Fibroblast of the conjunctiva (primary cell): ENCODE measurements at regions not wholly inside any gene's neighbourhood (a gene's known extent, or its start where the extent isn't known, plus 50 kb on each side); places are given as distances from the start of the nearest gene placed in this dataset.
A peak's percentile ranks its signal among the peaks of the same experiment; 100 is the strongest.

Experiments
- DNase-seq: peaks from one replicate; pipeline ENCODE4 v3.0.0-alpha.2; 2010; ENCODE audit warnings: low read depth

DNA sequence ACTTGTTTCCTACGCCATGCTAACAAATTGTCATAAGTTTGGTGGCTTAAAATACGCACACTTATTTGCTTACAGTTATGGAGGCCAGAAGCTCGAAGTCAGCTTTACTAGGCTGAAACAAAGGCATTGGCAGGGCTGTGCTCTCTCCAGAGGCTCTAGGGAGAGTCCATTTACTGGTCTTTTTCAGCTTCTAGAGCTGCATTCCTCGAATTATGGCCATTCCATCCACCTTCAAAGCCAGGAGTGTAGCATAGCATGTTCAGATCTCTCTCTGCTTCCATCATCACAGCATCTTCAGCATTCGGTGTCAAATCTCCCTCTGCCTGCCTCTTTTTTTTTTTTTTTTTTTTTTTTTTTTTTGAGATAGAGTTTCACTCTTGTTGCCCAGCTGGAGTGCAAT, 670.2 kb downstream of the ACTL7B start:
- DNase-seq, result no peak

DNA sequence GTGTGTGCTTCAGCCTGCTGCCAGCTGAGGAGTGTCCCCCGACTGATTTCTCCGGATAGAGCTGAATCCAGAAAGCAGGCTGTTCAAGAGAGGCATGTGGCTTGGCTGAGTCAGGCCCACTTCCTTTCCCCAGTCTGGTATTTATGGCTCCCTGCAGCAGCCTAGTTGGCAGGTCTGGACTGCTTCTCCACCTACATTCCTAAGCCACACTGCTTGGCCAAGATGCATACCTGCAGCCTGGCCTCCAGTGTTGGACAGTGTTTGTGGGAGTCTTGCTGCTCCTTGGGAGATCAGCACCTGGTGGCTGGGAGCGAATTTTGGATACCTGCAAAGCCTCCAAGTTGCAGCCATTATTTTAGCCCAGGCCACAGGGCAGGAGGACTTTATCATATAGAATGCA, 670.8 kb downstream of the ACTL7B start:
- no peak for DNase-seq

DNA sequence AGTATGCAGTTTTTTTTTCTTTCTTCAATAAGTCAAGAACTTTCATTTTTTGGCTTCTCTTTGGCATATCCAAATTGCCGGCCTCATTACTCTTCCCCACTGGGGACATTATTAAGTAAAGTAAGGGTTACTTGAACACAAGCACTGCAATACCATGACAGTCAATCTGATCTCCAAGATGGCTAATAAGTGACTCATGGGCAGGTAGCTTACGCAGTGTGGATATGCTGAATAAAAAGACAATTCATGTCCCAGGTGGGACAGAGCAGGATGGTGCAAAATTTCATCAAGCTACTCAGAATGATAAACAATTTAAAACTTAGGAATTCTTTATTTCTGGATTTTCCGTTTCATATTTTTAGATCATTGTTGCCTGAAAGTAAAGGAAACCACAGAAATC, 671.8 kb downstream of the ACTL7B start:
- no peak for DNase-seq

DNA sequence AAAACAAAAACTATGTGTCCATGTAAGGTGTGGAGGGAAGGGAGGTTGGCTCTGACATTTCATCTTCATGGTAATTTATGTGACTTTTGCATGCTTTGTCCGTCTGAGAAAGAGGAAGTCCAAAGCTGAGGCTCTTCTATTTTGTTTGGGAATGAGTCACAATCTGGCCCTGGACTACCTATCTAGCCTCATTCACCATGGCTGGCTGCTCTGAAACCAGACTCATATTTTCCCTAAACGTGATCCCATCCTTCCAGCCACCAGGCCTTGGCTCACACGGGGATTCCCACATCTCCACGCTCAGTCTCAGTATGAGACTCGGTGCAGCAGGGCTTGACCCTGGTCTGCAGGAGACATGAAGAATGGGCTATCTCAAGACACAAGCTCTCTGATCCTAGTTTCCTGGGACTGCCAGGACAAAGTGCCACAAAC, 672.8 kb downstream of the ACTL7B start:
- DNase-seq, result no peak

DNA sequence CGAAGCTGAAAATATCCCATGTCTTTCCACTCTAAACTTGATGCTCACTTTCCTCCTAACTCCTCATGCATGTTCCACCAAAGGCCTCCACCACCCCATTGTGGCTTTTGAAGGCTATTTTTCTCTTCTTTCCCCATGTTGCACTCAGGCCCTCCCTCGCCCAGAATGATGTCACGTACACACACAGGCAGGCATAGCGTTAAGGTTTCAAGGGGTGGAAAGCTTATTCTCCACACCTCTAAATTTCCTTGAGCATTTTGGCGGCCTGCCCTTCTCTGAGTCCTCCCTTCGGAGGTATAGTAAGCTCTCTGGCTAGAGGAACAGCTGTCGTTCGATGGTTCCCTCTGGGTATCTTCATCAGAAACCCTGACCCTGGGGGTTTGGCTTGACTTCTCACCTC, 673.5 kb downstream of the ACTL7B start:
- DNase-seq, result no peak

DNA sequence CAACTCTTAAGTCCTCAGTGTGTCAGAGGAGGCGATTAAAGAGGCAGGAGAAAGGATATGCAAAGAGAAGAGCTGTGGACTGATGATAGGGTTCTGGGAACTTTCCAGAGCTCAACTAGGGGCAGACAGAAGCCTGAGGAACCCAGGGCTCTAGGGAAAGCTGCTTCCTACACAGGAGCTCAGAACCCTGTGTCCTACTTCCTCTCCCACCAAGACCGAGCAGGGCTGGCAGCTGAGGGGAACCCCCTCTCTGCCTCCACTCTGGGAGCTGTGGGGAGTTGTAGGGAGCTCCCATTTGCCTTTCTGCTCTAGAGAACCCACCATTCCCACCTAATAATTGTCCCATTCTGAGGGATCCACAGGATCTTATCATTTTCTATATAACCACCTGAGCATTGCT, 674.3 kb downstream of the ACTL7B start:
- DNase-seq, result no peak

DNA sequence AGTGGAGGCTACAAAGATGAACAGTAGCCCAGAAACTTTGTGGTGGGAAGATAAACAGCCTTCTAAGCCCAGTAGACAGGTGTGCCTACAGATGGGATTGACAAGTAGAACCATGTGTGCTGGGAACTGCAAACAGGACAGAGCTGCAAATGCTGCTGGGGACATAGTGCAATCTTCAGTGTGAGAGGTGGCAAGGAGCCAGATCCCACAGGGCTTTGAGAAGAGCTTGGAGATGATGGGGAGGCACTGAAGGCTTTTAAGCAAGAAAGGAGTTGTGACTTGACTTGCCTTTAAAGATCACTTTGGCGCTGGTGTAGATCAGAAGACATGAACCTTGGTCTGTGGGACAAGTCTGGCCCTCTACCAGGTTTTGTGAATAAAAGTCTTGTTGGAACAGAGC, 675.2 kb downstream of the ACTL7B start:
- DNase-seq, result no peak

DNA sequence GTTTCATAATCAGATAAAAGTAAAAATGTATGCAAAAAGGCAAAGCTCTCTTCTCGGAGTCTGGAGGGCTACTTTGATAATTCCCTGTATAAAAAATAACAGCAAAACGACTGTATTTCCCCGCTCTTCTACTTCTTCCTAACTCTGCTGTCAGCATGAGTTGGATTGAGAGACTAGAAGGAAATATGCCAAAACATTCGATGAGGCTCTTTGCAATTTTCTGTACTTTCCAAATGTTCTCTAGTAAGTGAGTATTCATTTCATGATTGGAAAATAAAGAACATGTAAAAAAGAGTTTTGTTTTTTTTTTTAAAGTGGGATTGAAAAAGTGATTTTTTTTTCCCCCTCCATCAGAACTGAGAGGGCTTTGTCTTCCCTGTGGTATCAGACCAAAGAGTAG, 677.5 kb downstream of the ACTL7B start:
- DNase-seq, result no peak

DNA sequence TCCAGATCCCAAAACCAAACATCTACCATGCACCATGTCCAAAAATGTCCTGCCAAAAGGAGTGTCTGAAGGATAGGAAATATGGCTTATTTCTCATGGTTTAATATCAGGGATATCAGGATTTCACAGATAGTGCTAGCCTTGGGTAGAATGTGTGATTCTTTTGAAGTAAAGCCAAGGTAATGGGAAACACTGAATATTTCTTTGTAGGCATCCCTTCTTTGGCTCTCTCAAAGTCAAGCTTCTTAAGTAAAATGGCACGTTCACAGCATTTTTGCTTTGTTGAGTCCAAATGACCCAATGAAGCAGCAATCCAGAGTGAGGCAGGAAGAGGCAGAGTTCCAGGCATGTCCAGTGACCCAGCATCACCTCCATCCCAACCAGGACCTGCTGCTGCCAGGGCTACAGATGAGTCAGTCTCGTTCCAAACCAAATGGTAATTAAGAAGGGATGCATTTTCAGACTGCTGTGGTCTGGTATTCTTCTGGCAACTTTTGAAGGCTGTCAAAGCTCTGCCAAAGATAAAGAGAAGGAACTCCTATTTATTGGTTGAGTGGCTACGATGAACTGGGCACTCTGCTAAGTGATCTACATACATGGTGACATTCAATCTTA, 678.8 kb upstream of the KLF4 start:
- DNase-seq, result peak; percentile 52

DNA sequence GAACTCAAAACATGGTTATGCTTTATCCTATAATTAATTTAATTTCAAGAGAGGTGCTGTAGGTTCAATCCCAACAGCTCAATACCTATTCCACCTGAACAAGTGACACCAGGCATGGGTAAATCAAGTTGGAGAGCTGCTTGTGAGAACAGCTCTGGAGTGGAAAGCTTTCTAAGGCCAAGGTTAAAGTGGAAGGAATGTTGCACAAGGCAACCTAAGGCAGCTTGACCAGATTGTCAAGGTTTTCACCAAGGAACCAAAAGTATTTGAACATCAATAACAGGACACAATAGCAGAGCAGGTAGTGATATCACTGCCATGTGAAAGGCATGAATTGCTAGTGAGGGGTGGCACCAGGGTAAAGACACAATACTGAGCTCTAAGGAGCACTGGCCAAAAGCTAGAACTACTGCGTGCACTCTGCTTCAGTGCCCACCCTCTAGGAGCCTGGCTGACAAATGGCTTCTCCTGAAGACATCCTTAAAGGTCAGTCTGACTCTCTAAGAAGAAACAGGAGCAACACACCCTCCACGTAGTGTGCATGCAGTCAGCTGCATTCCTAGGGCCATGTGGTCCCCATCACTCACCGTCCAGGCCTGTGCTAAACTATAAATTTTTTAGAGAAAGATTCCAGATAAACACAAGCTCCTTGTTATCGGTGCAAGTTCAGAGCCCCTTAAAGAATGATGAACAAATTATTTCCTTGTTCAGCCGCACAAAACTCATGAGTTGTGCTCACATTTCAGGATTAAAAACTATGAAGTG, 677.7 kb upstream of the KLF4 start:
- DNase-seq, result no peak

DNA sequence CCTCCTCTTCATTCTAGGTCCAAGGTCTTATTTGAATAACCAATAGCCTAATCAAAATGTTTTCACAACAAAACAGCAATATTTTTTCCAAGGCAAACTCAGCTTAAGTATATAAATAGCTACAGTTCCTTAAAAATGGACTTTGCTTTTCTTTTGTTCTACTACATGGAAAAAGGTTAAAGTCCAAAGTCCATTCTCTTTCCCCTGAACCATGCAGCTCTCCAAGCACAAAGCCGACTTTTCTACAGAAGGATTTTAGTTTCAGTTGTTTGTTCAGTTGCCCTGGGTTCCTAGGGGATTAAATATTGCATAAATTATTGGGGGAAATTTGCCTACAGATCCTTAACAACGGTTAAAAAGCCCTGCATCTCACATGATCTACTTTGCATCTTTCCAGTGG, 677.0 kb upstream of the KLF4 start:
- no peak for DNase-seq

DNA sequence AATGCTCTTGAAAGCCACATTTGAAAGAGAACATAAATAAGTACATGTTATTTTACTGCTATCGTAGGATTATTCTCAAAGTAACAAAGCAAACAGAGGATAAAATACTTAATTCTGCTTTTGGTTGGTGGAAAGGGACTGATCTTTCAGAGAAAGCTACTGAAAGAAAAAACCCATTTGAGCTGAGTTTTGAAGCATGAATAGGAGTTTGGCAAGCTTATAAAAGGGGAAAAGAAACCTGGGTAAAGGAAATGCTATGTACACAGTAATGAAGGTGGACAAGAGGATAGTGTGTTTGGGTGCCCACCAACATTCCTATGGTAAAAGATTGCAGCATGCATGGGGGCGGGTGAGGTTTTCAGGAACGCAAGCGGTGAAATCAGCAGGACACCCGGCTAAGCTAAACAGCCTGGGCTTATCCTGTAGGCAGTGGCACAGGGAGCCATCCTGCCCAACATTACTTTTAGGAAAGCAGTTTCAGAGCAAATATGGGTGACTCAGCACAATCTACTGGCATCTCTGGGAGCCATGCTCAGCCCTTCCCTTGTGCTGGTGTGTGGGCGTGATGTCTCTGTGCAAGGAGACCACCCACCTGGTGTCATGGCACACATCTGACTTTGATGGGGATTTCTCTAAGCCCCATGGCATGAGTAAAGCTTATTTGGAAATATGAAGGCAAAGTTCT, 673.9 kb upstream of the KLF4 start:
- DNase-seq, result no peak

DNA sequence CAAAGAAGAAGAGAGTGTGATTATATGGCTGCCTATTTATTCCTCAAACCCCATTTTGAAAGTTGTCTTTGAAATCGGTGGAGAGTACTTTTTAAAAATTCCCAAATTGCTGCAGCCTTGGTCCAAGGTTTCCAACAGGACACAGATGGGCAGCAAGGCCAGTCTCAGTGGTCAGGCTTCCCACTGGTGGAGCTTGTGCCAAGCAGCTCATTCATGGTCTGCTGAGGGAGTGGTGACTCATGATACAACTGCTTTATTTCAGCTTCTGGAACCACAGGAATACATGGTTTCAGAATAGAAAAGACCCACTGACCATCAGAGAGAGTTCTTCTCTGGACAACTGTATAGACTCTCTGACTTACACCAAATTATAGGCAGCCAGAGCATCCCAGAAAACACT, 673.1 kb upstream of the KLF4 start:
- peak; percentile 67 for DNase-seq

DNA sequence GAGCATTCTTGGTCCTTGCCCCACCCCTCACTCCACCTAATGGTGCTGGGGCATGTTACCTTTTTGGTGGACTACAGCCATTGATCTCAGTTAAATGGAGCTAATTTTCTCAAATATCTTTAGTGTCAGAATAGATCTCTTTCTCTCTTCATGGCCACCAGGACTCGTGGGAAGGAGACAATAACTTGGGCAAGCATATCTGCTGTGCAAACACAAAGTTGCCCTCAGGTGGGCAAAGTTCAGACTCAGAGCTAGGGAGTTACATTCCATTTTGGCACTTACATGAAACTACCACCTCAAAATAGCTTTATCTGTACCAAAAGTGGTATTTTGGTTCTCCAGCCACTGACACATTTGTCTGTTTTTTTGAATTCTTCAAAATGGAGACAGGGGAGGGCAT, 671.9 kb upstream of the KLF4 start:
- DNase-seq, result no peak

DNA sequence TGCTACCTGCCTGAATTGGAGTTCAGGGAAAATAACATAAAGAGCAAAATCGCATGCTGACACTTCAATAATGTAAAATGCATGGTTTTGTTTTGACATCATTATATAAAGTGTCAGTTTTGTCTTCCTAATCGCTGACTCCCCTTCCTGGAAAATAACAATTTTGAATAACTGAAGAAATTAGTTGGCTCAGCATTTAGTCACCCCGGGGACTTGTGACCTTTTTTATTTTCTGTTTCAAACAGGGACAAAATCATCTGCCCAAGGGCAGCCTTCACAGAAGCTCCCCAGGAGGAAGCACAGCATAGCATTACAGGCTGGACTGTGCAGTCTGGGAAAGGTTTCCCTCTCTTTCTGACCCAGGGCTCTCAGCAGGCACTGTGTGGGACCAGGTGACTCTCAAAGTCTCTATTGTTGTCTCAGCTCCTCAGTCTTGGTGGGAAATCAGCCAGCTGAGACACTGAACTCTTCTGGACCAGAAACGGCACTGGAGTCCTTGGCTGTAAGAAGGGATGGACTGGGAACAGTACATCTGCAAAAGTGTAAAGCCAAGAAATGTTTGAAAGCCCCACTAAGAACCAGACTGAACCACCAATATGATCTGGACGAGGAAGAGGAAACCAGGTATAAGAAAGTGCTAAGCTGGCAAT, 671.3 kb upstream of the KLF4 start:
- no peak for DNase-seq

DNA sequence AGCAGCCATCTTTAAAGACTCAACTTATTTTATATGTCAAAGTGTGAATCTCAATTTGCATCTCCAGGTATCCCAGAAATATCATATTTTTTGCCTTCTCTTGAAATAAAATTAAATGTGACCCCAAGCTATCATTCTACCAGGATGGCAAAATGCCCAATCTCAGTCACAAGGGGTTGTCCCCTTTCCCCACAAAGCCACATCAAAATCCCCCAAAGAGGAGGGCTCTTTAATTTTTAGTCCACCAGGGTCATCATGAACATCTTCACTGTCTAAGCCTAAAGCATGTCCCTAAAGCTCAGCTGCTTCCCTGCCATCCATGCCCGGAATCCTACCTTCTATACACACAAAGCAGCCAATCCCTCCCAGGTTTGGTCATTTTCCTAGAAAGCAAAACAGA, 670.5 kb upstream of the KLF4 start:
- DNase-seq, result no peak

DNA sequence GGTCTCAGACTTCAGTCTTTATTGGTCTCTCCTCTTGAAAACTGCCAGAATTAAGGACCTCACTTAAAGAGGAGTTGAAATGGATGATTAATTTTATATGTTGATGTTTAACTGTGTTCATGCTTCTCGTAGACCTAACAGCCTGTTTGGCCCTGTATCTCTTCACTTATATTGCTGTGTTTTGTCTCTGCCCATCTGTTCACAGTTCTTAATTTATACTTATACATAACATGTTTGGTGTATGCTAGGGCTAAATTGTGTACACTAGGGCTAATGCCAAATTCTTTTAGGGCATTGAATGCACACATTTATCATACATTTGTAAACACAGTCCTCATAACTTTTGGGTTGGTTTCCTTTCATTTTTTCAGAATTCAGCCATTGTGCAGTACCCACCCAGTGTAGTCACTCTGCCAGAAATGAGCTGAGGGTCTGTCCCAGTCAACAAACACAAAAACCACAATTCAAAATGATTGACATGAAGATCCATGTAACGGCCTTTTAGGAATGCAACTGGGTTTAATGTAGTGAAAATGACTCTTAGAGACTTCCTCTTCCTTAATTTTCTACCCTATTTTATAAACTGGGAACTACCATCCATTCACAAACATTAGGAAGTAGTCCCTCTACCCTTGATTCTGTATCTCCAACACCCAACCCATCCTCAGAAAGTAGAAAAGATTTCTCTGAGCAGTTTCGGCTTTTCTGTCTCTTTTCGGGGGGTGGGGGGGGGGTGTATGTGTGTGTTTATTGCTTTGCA, 668.8 kb upstream of the KLF4 start:
- DNase-seq, result no peak

DNA sequence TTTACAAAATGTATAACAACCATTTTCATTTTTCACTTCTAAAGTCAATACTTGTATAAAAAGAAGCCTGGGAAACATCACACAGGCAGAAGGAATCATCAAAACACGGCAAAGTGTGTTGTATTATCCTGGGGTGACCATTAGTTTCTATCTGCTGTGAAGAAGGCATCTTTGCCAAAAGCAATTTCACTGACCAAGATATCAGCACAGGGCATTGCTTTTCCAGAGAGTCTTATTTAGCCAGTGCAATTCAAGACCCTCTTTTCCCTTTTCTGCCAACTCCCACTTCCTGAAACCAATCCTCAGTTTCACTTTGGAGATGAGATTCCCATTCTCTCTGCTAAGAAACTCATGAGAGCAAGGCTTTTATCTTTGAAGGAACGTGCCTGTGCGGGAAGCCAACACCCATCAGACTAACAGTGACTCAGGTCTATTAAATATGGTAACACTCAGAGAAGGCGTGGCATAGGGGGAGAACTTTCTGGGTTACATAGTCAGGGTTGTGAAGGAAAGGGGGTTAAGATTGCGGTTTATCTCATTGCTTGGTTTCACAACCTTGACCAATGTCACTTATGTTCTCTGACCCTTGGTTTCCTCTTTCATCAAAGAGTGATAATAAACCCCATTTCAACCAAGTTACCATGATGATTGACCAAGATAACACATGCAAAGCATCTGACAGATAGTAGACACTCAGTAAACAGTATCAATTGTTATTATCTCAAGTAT, 666.9 kb upstream of the KLF4 start:
- DNase-seq, result no peak

DNA sequence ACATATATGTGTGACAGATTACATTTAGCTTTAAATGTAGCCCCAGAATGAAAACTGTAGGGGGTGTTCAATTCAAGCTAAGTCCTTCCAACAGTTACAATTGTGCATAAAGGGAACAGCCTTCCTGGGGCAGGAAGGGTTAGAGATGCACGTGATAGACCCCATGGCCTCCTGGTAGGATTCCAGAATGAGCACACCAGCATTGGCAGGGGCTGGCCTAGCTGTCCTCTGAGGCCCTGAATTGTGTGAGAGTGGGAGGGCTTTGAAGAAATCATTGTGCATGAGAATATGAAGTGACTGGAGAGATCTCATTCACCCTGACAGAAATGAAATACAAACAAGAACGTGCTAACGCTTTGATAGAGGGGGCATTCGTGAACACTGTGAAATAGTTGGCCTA, 663.8 kb upstream of the KLF4 start:
- no peak for DNase-seq

DNA sequence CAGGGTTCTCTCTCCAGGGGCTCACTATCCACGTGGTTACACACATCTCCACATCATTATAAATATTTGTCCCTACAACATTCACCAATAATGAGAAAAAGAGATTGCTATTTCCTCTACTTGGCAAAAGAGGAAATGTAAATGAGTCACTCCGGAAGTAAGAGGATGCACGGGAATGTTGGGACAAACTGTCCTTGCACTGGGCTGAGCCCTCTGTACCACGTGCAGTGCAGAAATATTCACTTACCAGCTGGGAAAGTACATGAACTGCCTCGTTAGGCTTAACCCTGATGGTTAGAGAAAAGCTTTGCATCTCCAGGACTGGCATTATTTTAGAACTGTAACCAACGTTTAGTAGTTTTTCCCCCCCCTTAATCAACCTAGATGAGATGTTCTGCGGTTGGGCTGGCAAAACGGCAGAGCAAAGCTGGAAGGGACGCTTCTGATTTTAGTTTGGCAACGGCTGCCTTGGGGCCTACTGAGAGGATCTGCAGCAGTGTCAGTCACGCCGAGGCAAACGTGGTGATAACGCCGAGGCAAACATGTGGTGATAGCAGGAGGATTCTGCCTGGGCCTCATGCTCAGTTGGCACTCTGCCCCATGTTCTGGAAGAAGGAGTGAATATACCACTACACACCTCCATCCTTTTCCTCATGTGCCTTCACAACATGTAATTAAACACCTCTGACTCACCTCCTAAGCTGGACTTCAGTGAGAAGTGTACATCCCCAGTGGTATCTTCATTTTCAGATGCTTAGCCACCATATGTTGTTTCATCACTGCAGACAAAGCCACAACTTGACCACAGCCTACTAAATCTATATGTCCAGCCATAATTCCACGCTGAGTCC, 661.4 kb upstream of the KLF4 start:
- no peak for DNase-seq

DNA sequence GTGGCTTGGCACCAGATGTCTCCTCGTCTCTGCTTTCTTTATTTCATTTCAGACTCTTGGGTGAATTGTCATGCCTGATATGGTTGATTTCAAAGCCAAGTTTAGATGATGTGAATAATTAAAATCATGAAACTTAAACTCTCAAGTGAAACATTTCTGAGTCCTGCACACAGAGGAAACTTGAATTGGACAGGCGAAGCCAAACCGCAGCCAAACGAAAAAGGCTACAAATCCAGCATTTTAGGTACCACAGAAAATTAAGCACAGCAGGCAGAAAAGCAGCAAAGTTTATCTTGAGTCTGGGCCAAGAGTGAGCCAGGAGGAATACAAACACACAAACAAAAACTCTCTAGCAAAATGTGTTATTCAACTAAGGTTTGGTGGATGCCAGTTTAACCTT, 659.8 kb upstream of the KLF4 start:
- DNase-seq, result no peak
